ENCODE measurements at regions not wholly inside any gene's neighbourhood (a gene's known extent, or its start where the extent isn't known, plus 50 kb on each side); places are given as distances from the start of the nearest gene placed in this dataset.
"Not testable (repeated sequence)": the region's sequence is repeated elsewhere in the genome, so short reads cannot be mapped to it uniquely, and the experiment has no call there.

DNA sequence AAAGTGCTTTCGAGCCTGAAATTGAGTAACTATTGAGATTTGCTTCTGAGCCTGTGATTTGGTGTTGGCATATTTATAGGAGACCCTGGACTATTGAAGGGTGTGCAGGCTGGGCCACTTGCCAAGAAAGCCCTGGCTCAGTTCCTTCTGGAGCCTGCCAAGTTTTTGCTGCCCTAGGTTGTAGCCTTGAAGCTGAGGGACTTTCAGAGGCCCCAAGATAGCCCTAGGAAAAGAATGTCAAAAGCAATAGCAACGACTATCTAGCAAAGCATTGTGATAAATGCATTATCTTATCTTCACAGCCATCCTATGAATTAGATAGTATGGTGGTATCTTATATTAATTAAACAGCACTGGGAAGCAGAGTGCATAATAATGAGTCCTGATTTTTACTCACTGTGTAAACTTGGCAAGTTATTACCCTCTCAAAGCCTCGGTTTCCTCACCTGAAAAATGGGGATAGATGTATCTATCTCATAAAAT is 473.7 kb upstream of the PODXL start:
- DNase-seq (ENCODE audit: low spot score) = no peak

DNA sequence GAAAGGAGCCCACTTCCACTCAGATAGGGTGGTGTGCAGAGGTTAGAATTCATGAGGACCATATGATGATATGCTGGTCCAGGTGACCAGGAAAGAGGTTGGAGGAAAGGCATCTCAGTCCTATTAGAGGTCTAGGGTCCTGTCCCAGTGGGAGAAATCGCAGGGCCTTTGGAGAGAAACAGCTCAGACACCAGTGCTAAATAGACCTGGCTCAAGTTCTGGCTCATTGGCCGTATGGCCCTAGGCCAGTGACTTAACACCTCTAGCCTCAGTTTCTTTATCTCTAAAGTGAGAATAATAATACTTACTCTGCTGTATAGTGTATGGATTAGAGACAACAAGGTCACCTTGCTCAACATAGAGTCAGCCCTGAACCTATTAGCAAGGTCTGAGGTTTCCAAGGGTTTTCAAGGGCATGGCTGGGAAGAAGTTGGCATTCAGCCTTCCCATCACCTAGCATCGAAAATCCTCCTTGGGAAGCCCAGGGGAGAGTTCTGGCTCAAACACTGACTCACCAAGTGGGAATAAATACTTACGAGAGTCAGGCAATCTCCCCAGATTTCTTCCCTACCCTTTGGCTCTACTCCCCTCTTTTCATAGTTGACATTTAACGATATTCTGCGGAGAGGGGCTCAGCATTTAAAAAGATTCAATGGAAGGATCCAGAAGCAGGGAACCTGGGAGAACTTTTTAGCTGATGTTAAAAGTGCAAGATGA is 473.1 kb upstream of the PODXL start:
- DNase-seq (ENCODE audit: low spot score) = no peak

DNA sequence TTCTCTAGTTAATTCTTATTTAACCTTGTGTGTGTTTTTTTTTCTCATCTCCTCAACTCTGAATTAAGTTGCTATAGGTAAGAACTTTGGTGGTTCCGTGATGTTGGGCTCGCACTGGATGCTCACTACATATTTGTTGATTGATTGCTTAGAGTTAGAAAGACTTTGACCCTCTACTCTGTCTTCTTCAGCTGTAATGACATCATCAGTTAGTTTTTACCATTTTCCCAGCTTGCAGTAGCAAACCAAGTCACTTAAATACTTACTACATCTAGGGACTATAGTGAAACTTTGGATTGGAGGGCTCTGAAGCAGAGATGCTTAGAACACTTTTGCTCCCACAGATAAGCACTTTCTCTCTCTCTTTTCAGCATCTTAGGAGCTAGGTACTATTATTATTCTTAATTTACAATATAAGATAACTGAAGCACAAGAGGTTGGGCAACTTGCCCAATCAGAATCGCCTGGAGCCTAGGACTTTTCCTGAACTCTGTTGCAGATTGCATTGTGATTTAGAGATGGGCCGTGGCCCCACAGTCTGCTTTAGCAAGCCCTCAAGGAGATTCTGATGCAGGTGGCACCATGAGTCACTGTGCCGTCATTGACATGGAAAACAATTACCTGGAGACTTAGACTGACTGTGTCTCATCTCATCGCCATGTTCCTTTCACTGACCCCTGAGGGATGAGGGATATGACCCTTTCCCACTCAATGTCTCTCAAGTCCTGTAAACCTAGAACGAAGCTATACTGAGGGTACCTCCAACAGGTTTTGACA is 471.9 kb upstream of the PODXL start:
- DNase-seq (ENCODE audit: low spot score) = no peak

DNA sequence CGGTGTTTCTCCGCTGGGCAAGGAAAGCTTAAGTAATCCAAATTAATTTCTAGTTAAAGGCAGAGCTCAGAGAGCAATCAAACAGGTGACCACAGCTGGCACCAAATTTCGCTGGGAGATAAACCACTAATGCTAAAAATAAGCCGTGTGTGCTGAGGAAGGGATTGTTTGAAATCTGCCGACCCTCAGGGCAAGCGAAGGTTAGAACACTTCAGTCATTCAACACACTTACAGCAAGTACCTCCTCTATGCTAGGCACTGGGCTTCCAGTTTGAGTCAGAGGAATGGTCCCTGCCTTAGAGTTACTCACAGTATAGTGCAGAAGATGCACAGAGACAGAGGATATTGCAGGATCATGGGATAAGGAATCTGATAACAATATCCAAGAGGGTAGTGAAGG is 467.9 kb upstream of the PODXL start:
- DNase-seq (ENCODE audit: low spot score) = no peak

DNA sequence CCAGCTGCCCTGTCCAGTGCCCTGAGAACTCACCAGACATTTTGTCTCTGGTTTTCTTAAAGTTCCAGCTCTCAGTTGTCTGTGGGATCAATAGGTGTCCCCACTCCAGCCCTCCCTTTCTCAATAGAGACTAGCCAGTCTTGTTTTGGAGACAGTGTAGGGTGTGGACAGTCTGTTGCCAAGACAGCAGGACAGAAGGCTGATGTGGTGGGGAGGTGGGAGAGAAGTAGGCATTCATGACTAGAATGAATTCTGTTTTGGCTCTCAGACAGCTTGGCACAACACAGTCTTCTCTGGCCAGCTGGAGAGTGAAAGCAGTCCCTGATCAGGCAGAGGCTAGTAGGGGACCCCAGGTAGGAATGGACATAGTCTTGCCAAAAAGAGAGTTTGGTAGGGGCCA is 467.0 kb upstream of the PODXL start:
- no peak for DNase-seq (ENCODE audit: low spot score)

DNA sequence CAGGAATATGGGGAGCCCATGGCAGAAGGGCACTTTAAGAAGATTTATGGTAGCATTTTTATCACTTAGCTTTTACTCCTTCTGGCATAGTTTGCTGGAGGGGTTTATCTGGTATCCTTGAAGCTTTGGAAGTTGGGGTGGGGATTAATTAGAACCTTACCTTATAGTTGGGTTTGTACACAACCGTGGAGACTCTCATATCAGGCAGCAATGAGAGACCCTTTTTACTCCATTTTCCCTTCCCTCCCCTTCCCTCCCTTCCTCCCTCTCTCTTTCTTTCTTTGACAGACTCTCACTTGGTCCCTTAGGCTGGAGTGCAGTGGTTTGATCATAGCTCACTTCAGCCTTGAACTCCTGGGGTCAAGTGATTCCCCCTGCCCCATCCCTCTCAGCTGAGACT is 465.8 kb upstream of the PODXL start:
- no peak for DNase-seq (ENCODE audit: low spot score)

DNA sequence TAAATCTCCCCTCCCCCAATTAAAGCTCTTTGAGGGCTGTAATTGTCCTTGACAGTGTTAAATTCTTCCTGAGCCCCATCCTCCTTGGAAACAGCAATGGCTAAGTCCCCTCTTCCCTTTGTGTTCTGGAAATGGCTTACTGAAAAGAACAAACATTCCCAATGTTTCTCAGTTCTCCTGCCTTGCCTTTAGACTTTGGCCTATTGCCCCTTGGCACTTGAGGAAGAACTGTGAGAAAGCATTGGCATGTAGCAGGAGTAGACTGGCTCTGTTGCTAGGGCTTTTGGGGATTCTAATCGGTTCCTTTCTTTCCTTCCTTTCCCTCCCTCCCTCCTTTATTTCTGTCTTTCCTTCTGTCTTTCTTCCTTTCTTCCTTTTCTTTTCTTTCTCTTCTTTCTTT is 463.3 kb upstream of the PODXL start:
- DNase-seq (ENCODE audit: low spot score) = no peak

DNA sequence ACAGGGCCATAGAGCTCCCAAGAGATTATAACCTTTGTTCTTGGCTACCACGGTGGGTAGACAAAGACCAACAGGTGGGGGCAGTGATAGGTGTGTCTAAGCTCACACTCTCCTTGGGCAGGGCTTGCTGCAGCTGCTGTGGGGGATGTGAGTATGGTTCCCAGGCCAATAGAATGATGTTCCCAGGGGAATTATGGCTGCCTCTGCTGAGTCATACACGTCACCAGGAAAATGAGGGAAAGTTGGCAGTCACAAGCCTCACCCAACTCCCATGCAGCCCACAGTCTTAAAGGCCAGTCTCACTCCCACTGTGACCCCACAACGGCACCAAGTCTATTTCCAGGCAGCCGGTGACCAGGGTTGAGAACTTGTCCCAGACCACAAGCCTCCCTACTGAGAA is 453.4 kb upstream of the PODXL start:
- DNase-seq (ENCODE audit: low spot score) = no peak

DNA sequence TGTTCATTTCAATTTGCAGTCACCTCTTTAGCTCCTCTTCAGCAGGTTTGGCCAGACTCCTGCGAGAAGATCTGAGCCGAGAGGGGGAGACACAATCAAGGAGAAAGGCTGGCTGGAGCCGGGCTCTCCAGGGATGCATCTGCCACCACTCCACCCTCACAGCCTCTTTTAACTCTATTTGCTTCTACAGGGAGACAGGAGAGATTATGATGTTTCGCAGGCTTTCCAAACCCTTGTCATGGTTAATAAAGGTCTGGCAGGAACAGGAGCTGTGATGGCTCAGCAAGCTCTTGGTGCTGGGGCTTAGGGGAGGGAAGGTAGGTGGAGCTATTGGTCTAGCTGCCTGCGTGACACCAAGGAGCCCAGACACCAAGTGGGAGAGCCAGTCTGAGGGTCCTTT is 448.1 kb upstream of the PODXL start:
- DNase-seq (ENCODE audit: low spot score) = no peak

DNA sequence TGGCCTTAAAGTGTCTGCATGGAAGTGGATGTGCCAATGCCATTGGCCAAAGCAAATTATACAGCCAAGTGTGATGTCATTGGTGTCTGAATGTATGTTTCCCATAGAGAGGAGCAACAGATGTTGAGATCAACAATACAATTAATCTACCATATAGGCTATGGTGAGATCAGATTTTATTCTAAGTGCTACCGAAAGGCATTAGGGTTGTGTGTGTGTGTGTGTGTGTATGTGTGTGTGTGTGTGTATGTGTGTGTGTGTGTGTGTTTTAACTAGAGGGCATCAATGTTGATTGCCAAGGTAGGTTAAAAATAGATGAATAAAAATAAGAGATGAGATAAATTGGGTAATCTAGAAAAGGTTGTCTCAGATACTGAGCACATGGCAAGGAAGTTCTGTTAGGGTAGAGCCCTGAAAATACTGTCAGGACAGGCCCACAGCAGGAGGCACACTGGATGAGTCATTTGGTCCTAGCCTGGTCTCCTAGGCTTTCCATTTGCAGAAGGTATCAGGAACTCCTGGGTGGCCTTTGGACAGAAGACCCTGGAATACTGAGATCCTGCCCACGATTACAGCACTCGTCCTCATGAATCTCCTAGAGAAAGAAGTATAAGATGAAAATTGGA is 446.0 kb upstream of the PODXL start:
- DNase-seq (ENCODE audit: low spot score) = no peak

DNA sequence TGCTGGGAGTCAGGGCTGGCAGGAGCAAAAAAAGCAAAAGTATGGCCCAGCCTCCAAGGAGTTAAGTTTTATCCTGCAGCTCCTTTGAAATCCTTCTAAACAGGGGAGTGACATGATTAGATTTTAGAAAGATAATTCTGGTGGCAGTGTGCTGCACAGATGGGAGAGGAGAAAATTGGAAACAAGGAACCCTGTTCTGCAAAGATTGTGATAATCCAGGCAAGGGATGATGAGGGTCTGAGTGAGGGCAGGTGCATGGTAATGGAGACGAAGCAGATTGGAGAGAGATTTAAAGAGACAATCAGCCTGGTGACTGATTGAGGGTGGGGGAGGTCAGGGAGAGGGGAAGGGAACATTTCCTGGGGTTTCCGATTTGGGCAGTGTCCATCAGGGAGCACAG is 444.7 kb upstream of the PODXL start:
- DNase-seq (ENCODE audit: low spot score) = no peak

DNA sequence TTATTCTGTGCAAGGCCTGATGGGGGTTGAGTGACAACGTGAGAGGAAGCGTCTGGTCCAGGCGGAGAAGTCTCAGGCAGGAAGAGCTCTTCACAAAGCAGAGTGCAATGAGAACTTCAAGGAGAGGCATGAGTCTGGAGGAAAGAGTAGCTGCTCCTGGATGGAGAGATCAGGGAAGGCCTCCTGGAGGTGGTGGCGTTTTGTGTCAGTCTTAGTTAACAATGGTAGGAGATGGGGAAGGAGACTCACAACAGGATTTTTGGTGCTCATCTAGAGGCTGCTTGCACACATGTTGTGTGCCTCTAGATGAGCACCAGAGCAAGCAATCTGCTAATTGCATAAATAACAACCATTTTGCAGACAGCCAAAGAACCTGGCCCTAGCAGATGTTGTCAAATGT is 442.8 kb upstream of the PODXL start:
- DNase-seq (ENCODE audit: low spot score) = no peak

DNA sequence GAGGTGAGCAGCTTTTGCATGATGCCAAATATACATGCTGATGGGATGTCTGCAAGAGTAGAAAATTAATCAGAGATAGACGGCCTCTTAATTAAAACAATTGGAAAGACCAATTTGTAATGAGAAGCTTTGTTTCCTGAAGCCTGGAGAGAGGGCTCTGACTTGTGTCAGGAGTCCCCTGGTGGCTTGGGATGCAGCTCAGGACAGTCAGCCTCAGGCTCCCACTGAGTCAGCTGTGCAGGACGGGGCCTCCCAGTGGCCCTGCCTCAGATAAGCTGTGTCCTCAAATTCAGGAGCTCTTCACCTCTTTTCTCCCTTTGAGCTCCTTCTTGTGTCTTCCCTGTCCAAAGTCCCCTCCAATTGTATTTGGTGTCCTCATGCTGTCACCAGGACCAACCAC is 438.9 kb upstream of the PODXL start:
- no peak for DNase-seq (ENCODE audit: low spot score)

DNA sequence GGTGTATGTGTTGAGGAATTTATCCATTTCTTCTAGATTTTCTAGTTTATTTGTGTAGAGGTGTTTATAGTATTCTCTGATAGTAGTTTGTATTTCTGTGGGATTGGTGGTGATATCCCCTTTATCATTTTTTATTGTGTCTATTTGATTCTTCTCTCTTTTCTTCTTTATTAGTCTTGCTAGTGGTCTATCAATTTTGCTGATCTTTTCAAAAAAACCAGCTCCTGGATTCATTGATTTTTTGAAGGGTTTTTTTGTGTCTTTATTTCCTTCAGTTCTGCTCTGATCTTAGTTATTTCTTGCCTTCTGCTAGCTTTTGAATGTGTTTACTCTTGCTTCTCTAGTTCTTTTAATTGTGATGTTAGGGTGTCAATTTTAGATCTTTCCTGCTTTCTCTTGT is 424.6 kb upstream of the PODXL start:
- not testable (repeated sequence) for DNase-seq (ENCODE audit: low spot score)

DNA sequence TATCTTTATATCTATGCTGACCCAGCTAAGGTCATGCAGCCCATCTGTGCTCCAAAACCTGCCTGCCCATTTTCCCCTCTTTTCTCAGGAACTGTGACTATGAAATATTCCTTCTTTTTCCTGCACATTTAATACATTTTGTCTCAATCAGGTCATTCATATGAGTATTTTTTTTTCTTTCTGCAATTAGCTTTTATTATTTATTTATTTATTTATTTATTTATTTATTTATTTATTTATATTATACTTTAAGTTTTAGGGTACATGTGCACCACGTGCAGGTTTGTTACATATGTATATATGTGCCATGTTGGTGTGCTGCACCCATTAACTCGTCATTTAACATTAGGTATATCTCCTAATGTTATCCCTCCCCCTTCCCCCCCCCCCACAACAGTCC is 421.7 kb upstream of the PODXL start:
- DNase-seq (ENCODE audit: low spot score) = not testable (repeated sequence)

DNA sequence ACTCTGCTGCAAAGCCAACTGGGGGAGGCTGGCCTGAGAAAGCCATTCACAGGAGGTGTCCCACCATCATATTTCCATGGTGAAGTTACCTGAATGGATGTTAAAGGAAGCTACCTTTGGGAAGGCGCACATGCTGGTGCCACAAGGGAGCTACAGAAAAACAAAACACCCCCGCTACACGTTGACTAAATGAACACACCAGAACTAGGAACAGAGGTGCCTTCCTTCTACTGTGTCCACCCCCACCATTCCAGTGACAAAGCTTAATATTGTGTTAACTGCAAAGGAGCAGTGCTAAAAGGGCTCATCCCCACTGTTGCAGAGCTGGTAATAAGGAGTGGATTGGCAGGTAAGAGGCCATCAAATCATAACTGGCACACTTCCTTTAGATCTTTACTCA is 420.0 kb upstream of the PODXL start:
- no peak for DNase-seq (ENCODE audit: low spot score)

DNA sequence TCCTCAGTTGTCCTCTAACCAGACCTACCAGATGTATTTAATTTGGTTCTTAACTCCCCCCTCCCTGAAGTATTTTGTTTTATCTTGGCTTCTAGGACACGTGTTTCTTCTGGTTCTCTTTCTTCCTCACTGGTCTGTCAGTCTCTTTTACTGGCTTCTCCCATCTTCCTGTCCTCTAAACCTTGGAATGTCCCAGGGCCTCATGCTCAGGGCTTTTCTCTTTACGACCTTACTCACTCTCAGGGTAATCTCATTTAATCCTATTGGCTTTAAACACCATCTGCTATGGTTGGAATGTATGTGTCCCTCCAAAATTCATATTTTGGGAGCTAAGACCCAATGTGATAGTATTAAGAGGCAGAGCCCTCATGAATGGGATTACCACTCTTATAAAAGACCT is 418.2 kb upstream of the PODXL start:
- DNase-seq (ENCODE audit: low spot score) = no peak

DNA sequence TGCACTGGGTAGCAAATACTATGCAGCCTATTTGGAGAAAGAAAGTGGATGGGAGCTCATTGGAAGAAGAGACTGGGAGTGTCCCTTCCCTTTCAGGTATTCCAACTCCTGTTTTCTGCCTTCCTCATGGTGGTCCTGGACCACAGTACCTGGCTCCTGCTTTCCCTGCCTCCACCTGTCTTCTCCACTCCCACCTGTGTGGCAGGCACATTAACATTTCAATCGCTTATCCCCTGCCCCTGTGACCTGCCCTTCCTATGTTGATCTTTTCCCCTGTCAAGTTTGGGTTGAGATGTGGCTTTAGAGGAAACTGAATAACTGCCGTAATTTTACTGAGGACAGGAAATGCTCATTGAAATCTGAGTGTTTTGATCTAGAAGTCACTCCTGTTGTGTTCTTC is 415.8 kb upstream of the PODXL start:
- DNase-seq (ENCODE audit: low spot score) = no peak

DNA sequence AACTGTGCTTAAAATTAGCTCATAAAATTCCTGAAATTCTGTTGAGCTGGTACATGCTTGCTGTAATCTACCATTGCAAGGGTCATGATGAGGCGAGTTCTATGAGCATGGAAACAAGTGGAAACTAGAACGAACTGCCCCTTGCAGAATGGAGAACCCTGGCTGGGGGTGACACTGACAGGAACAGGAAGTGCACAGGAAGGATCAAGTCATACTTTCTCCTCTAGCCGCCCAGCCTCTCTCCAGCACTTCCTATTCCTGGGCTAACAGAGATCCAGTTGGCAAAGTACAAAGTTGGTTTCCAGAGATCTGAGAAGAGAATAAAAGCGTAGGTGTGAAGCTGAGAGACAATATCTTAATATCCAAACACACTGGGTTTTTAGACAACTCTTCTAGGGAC is 414.2 kb upstream of the PODXL start:
- DNase-seq (ENCODE audit: low spot score) = no peak

DNA sequence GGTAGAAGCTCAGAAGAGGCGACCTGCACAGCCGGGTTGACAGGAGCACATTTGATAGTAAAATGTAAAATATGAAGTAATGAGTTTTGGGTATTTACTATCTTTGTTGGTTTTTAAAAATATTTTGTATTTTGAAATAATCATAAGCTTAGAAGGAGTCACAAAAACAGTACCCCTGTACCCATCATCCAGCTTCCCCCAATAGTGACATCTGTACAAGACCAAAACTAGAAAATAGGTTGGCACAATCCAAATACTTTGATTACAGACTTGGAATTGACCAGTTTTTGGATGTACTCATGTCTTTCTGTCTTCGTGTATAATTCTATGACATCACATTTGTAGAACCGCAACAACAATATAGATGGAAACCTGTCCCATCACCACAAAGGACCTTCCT is 413.1 kb upstream of the PODXL start:
- no peak for DNase-seq (ENCODE audit: low spot score)

DNA sequence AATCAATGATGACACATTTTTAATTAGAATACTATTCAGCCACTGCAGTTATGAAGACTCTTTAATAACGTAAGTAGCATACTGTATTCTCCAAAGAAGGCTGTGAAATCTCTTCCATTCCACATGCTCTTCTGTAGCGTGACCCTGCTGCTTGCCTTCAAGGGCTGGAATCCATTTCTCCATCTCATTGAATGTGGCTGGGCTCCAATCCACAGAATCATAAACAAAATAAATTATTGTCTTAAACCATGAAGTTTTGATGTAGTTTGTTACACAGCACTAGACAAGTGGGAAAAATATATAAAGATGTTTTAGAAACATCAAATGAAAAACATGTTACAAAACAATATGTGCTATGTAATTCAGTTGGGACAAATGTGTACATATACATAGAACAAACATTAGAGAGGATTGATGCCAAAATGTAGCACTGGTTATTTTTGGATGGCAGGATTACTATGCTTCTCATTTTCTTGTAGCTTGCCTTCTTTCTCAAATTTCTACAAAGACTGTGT is 410.8 kb upstream of the PODXL start:
- no peak for DNase-seq (ENCODE audit: low spot score)

DNA sequence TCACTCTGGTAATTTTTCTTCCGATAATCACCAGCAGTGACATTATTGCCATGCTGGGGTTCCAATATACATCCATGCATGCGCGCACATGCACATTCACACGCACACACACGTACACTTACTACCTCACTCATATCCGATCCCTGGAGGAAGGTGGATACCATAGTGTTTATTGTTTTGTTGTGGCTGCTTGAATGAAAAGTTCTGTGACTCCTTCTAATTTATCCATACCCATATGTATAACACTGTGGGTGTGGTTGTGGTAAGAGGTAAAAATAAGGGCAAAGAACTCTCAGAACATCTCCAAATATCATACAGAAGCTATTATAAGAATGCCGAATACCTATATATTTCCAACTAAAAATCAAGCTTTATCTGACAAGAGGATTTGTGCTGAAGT is 407.8 kb upstream of the PODXL start:
- DNase-seq (ENCODE audit: low spot score) = no peak

DNA sequence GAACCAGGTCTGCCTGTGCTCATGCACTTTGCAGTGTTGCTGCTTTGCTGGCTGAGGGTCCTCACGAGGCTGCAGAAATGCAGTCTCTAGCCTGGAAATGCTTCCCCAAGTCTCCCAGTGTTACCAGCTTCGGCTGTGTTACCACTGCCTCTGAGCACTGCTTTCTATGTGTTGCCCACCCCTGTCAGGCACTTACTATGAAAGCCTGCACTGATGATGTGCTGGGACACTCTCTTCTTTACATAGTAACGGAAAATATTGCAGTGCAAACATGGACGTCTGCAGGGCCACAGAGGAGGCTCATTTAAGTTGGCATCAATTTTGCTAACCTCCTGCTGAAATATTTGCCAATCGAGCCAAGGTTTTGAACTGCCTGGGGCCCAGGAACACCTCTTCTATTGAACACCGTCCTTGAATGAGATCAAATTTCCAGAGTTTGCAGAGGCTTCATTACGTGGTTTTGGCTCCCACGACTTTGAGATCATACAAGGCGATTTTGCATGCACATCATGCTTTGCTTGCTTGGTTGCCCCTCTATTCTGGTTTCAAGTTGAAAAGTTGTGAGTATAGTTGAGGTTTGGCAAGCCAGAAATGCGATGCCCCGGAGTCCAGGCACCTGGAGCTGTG is 404.7 kb upstream of the PODXL start:
- no peak for DNase-seq (ENCODE audit: low spot score)

Measured in RKO (cell line).